Kidney (tissue), 13 donors: ENCODE measurements at regions not wholly inside any gene's neighbourhood (a gene's known extent, or its start where the extent isn't known, plus 50 kb on each side); places are given as distances from the start of the nearest gene placed in this dataset.

Experiments
- DNase-seq, 5 donors: peaks; one replicate each; pipeline ENCODE4 v3.0.0-alpha.2; 2013 to 2020
- FAIRE-seq: peaks from 2 replicates; lab custom pipeline; 2012; peaks lifted over from hg19 to GRCh38; lab: Jason Lieb, UNC
- H3K27ac ChIP-seq, 2 donors: one replicate each; pipeline ENCODE4 v1.7.0; 2013; ENCODE audit warnings: low read depth in 2 of 2, low read length in 2 of 2, inconsistent platforms in 1 of 2
- H3K27me3 ChIP-seq: one replicate; pipeline ENCODE4 v1.7.1; 2013; ENCODE audit warnings: low read length, inconsistent platforms; ENCODE audit not compliant: control insufficient read depth, insufficient read depth
- H3K36me3 ChIP-seq, 3 donors: one replicate each; pipeline versions ENCODE4 v1.7.0 to v1.7.1; 2013; ENCODE audit warnings: low read length in 3 of 3, control low read depth in 1 of 3, inconsistent platforms in 1 of 3; ENCODE audit not compliant: insufficient read depth in 3 of 3, control insufficient read depth in 2 of 3
- H3K4me1 ChIP-seq, 3 donors: one replicate each; pipeline versions ENCODE4 v1.7.0 to v1.7.1; 2013; ENCODE audit warnings: low read length in 3 of 3, inconsistent platforms in 1 of 3, low read depth in 1 of 3; ENCODE audit not compliant: control insufficient read depth in 2 of 3, insufficient read depth in 2 of 3
- H3K4me3 ChIP-seq, 3 donors: one replicate each; pipeline versions ENCODE4 v1.7.0 to v1.8.1; 2013; ENCODE audit warnings: low read length in 3 of 3, control low read depth in 1 of 3, inconsistent platforms in 1 of 3
- H3K9ac ChIP-seq, 3 donors: one replicate each; pipeline versions ENCODE4 v1.7.0 to v1.7.1; 2013; ENCODE audit warnings: low read length in 3 of 3, control low read depth in 1 of 3, inconsistent platforms in 1 of 3
- H3K9me3 ChIP-seq, 3 donors: one replicate each; pipeline versions ENCODE4 v1.7.0 to v1.7.1; 2013; ENCODE audit warnings: low read length in 3 of 3, control low read depth in 1 of 3, inconsistent platforms in 1 of 3; ENCODE audit not compliant: control insufficient read depth in 2 of 3, insufficient read depth in 1 of 3
- CTCF ChIP-seq: IDR thresholded peaks from 3 replicates; pipeline ENCODE4 v1.5.1; 2012; ENCODE audit warnings: mild to moderate bottlenecking, moderate library complexity, borderline replicate concordance; ENCODE audit not compliant: insufficient read depth; ENCODE audit errors: extremely low read depth
- intact Hi-C: fragments of 100-400 bp; cut with DNase I; formaldehyde crosslinking; loops from one replicate; pipeline ENCODE4 v1.11.1; 2022
- donor health status: control.
- donor health status: control.
- donor health status: control.
- donor health status: control.
- donor health status: control.
- donor health status: DM: yes; HTN: yes; CAD: no.
- donor health status: Normal renal cell carcinoma (clear cell type).

DNA sequence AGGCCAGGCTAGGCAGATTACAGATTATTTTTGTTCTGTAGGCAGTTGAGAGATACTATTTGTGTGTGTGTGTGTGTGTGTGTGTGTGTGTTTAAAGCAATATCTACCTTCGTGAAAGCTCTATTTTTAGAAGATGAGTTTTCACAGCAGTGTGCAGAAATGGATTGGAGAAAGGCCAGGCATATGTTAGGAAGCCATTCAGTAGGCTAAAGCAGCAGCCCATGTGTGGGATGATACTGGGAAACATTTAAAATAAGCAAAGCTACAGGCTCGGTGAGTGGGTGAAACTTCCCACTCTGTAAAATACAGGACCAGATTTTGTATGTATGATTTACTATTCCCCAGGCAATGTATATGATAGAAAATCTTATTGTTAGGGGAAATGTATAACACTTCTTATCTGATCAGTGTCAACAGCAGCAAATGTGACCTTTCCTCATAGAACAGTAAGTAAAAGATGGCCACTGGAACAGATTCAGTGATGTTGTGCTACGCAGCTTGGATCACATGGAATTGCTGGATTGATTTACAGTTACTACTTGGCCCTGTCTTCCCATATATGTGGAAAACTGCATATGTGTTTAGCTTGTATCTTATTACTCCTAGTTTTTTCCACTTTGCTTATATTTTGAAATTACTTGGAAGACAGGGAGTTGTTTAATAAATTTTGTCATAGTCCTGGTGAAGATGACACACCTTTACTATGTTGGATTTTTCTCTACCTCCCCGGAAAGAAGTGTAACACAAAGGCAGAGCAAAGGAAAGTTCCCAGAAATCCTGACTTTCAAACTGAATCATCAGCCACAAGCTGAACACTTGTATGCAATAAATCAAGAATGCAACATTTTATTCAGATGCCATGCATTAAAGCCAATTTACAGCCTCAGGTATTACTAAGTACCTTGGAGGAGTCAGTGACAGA lies 1077.7 kb upstream of the SEMA6A start:
- Histone ChIP-seq H3K4me3 (no peak overlapping the region), H3K27ac (no peak overlapping the region), H3K9me3 (no peaks in the 10 kb centered on the region), H3K4me1 (no peaks in the 10 kb centered on the region), H3K9ac (no peak overlapping the region), H3K36me3 (no peaks in the 10 kb centered on the region), H3K27me3 (no peaks in the 10 kb centered on the region)
- intact Hi-C loops, result no loop called here
- FAIRE-seq (no peak), DNase-seq (peak in 2 of 5 donors; percentile 62 to 77)
- no peak for TF ChIP-seq CTCF

GRCh38 chr5:117649821-117650220 lies 1075.2 kb upstream of the SEMA6A start:
- H3K4me3 ChIP-seq, result no peak overlapping the region
- DNase-seq (no peak), FAIRE-seq (no peak)
- H3K27me3 ChIP-seq, result no peaks in the 10 kb centered on the region
- no peak overlapping the region for H3K9ac ChIP-seq
- H3K27ac ChIP-seq, result no peak overlapping the region
- H3K36me3 ChIP-seq, result no peaks in the 10 kb centered on the region
- no peaks in the 10 kb centered on the region for H3K9me3 ChIP-seq
- intact Hi-C loops, result no loop called here
- no peaks in the 10 kb centered on the region for H3K4me1 ChIP-seq
- no peak for TF ChIP-seq CTCF

DNA sequence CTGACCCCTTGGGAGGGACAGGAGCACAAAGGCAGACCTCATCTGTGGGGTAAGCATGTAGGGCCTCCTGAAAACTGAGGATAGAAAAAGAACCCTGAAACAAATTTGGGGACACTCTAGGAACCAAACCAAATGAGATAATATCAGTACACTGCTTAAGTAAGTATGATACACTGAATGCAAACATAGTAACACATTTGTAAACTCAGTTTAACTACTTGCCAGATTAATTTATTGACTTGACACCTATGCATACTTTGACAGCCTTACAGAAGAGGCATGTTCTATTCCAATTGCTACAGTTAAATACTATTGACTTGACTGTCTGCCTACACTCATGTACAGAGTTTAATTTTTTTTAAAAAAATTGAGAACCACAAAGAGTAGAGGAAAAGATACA lies 1070.8 kb upstream of the SEMA6A start:
- DNase-seq, result no peak
- Histone ChIP-seq H3K4me1 (no peaks in the 10 kb centered on the region), H3K36me3 (no peaks in the 10 kb centered on the region), H3K27ac (no peak overlapping the region), H3K9ac (no peak overlapping the region), H3K27me3 (no peaks in the 10 kb centered on the region), H3K9me3 (no peaks in the 10 kb centered on the region), H3K4me3 (no peak overlapping the region)
- intact Hi-C loops, result no loop called here
- no peak for FAIRE-seq
- no peak for TF ChIP-seq CTCF

DNA sequence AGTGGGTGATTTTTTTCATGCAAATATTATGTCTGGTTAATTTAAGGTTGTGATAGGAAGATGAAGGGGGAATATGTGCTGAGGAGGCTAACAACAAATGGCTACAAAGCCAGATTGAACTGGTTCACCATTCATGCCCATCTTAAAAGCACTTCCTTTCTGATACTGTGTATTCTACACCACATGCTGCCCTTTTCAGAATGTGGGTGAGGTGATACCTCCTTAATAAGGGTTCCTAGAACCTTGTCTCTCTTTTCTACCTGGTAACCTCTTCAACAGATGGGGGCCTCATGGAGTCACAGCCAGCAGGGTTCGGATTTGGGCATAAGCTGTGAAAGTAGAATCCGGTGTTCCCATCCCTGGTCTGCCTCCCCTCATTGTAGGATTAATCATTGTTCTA lies 1064.0 kb upstream of the SEMA6A start:
- no peak overlapping the region for H3K4me3 ChIP-seq
- FAIRE-seq (no peak), DNase-seq (no peak)
- H3K9ac ChIP-seq, result no peak overlapping the region
- no peak for TF ChIP-seq CTCF
- no peaks in the 10 kb centered on the region for H3K36me3 ChIP-seq
- no peak overlapping the region for H3K27ac ChIP-seq
- intact Hi-C loops, result no loop called here
- no peaks in the 10 kb centered on the region for H3K27me3 ChIP-seq
- no peaks in the 10 kb centered on the region for H3K4me1 ChIP-seq
- no peaks in the 10 kb centered on the region for H3K9me3 ChIP-seq
